ENCODE measurements at regions not wholly inside any gene's neighbourhood (a gene's known extent, or its start where the extent isn't known, plus 50 kb on each side); places are given as distances from the start of the nearest gene placed in this dataset.

DNA sequence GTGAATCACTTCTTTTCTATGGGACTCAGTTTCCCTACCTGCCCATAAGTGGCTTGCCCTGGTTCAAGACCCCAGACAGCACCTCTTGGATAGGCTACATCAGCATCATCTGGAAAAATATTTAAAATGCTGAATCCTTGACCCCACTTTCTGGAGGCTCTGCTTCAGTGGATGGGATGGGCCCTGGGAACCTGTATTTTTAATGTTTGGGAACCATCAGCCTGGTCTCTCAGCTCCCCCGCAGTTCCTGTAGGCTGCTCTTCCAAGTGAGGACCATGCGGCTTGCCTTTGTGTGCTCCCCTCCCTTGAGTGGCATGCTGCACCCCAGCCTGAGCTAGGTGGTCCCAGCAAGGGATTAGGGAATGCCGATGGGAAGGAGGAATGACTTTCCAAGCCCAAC is 68.3 kb upstream of the CRHR1 start:
- H3K27me3 ChIP-seq (ENCODE audit: control insufficient read depth, insufficient read depth, low read length), result peaks cover 11% of the 10 kb centered on the region

DNA sequence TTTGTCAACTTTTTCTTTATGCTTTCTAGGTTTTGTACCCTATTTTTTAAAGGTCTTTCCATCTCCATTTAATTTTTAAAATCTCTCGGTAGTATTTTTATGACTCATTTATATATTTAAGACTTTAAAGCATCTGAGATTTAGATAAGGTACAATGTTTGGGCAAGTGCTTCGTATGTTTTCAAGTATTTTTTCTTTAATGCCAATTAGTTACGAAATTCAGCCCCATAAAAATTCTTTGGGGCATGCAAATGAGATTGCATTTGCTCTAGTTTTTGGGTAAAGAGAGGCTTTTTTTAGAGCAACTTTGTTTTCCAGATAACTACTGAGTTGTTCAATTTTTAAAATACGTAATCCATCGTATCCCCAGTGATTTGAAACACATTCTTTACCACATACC is 65.3 kb upstream of the CRHR1 start:
- H3K27ac ChIP-seq (ENCODE audit: low read length), result no peak overlapping the region
- H3K4me3 ChIP-seq (ENCODE audit: low read length), result no peak overlapping the region
- H3K36me3 ChIP-seq (ENCODE audit: control insufficient read depth, insufficient read depth, low read length), result no peaks in the 10 kb centered on the region
- 85% methylated on average over 4 of the region's 5 CpGs for WGBS (ENCODE audit: insufficient coverage, low lambda C conversion rate)
- peaks cover 14% of the 10 kb centered on the region for H3K27me3 ChIP-seq (ENCODE audit: control insufficient read depth, insufficient read depth, low read length)
- no peaks in the 10 kb centered on the region for H3K9me3 ChIP-seq (ENCODE audit: control insufficient read depth, low read depth, low read length)
- no peaks in the 10 kb centered on the region for H3K4me1 ChIP-seq (ENCODE audit: control insufficient read depth, insufficient read depth, low read length)
- no peak for DNase-seq

More for the DNA sequence above, 68.3 kb upstream of the CRHR1 start:
- WGBS (ENCODE audit: insufficient coverage, low lambda C conversion rate), result no CpG with 5 or more reads among the region's 3 CpGs
- Histone ChIP-seq H3K27ac (ENCODE audit: low read length) (no peak overlapping the region), H3K36me3 (ENCODE audit: control insufficient read depth, insufficient read depth, low read length) (no peaks in the 10 kb centered on the region), H3K9me3 (ENCODE audit: control insufficient read depth, low read depth, low read length) (no peaks in the 10 kb centered on the region), H3K4me1 (ENCODE audit: control insufficient read depth, insufficient read depth, low read length) (no peaks in the 10 kb centered on the region), H3K4me3 (ENCODE audit: low read length) (no peak overlapping the region)
- no peak for DNase-seq

- Histone ChIP-seq H3K36me3 (ENCODE audit: control insufficient read depth, insufficient read depth, low read length) (no peaks in the 10 kb centered on the region), H3K9me3 (ENCODE audit: control insufficient read depth, low read depth, low read length) (no peaks in the 10 kb centered on the region), H3K27ac (ENCODE audit: low read length) (no peak overlapping the region), H3K27me3 (ENCODE audit: control insufficient read depth, insufficient read depth, low read length) (peaks cover 14% of the 10 kb centered on the region), H3K4me1 (ENCODE audit: control insufficient read depth, insufficient read depth, low read length) (no peaks in the 10 kb centered on the region), H3K4me3 (ENCODE audit: low read length) (no peak overlapping the region)
- no CpG with 5 or more reads among the region's 3 CpGs for WGBS (ENCODE audit: insufficient coverage, low lambda C conversion rate)
- DNase-seq, result no peak
Observed at GRCh38 chr17:45719335-45720071, 64.6 kb upstream of the CRHR1 start.

- no peaks in the 10 kb centered on the region for H3K9me3 ChIP-seq (ENCODE audit: control insufficient read depth, low read depth, low read length)
- H3K4me3 ChIP-seq (ENCODE audit: low read length), result no peak overlapping the region
- H3K36me3 ChIP-seq (ENCODE audit: control insufficient read depth, insufficient read depth, low read length), result no peaks in the 10 kb centered on the region
- no peaks in the 10 kb centered on the region for H3K4me1 ChIP-seq (ENCODE audit: control insufficient read depth, insufficient read depth, low read length)
- DNase-seq, result no peak
- H3K27me3 ChIP-seq (ENCODE audit: control insufficient read depth, insufficient read depth, low read length), result peaks cover 17% of the 10 kb centered on the region
- H3K27ac ChIP-seq (ENCODE audit: low read length), result no peak overlapping the region
- WGBS (ENCODE audit: insufficient coverage, low lambda C conversion rate), result 100% methylated on average over 1 of the region's 11 CpGs
Observed at GRCh38 chr17:45720386-45720785, 63.7 kb upstream of the CRHR1 start.

DNA sequence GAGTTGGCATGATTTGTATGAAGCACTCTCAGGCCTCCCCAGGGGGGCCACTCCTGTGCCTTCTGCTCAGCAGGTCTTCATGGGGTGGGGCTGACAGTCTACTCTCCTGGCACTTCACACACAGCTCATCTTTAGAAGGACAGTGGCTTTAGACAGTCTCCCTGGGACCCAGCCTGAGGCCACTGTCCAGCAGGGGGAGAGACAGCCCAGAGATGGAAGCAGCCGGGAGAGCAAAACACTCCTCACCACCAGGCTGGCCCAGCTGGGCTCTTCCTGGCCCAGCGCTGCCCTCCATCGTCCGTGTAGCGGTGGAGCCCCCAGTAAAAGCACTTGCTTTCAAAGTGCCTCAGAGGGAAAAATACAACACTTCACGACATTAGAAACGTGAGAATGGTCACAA is 62.0 kb upstream of the CRHR1 start:
- no peak overlapping the region for H3K27ac ChIP-seq (ENCODE audit: low read length)
- H3K4me1 ChIP-seq (ENCODE audit: control insufficient read depth, insufficient read depth, low read length), result no peaks in the 10 kb centered on the region
- DNase-seq, result no peak
- H3K36me3 ChIP-seq (ENCODE audit: control insufficient read depth, insufficient read depth, low read length), result no peaks in the 10 kb centered on the region
- no peaks in the 10 kb centered on the region for H3K9me3 ChIP-seq (ENCODE audit: control insufficient read depth, low read depth, low read length)
- no peak overlapping the region for H3K4me3 ChIP-seq (ENCODE audit: low read length)
- 80% methylated on average over 1 of the region's 7 CpGs for WGBS (ENCODE audit: insufficient coverage, low lambda C conversion rate)
- peaks cover 22% of the 10 kb centered on the region for H3K27me3 ChIP-seq (ENCODE audit: control insufficient read depth, insufficient read depth, low read length)

- no peak overlapping the region for H3K27ac ChIP-seq (ENCODE audit: low read length)
- H3K27me3 ChIP-seq (ENCODE audit: control insufficient read depth, insufficient read depth, low read length), result peaks cover 18% of the 10 kb centered on the region
- H3K4me3 ChIP-seq (ENCODE audit: low read length), result no peak overlapping the region
- H3K9me3 ChIP-seq (ENCODE audit: control insufficient read depth, low read depth, low read length), result peaks cover 10% of the 10 kb centered on the region
- H3K36me3 ChIP-seq (ENCODE audit: control insufficient read depth, insufficient read depth, low read length), result no peaks in the 10 kb centered on the region
- no CpG with 5 or more reads among the region's 5 CpGs for WGBS (ENCODE audit: insufficient coverage, low lambda C conversion rate)
- DNase-seq, result no peak
- no peaks in the 10 kb centered on the region for H3K4me1 ChIP-seq (ENCODE audit: control insufficient read depth, insufficient read depth, low read length)
Observed at GRCh38 chr17:45729294-45729907, 54.7 kb upstream of the CRHR1 start.

- no peaks in the 10 kb centered on the region for H3K36me3 ChIP-seq (ENCODE audit: control insufficient read depth, insufficient read depth, low read length)
- no CpG with 5 or more reads among the region's 2 CpGs for WGBS (ENCODE audit: insufficient coverage, low lambda C conversion rate)
- peaks cover 10% of the 10 kb centered on the region for H3K9me3 ChIP-seq (ENCODE audit: control insufficient read depth, low read depth, low read length)
- no peak for DNase-seq
- no peak overlapping the region for H3K4me3 ChIP-seq (ENCODE audit: low read length)
- H3K4me1 ChIP-seq (ENCODE audit: control insufficient read depth, insufficient read depth, low read length), result no peaks in the 10 kb centered on the region
- H3K27ac ChIP-seq (ENCODE audit: low read length), result no peak overlapping the region
- peaks cover 17% of the 10 kb centered on the region for H3K27me3 ChIP-seq (ENCODE audit: control insufficient read depth, insufficient read depth, low read length)
Observed at GRCh38 chr17:45730192-45730591, 53.9 kb upstream of the CRHR1 start.

DNA sequence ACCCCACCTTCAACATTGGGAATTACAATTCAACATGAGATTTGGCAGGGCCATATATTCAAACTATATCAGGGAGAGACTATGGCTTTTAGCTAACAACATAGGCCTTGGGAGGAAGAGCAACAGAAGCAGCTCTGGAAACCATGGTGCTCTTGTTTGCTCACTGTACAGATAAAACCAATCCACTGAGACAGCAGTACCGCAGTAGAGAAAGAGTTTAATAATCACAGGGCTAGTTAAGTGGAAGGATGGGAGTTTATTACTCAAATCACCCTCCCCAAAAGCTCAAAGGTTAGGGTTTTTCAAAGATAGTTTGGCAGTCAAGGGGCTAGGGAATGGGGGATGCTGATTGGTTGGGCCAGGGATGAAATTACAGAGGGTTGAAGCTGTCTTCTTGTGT is 52.7 kb upstream of the CRHR1 start:
- peaks cover 10% of the 10 kb centered on the region for H3K9me3 ChIP-seq (ENCODE audit: control insufficient read depth, low read depth, low read length)
- H3K36me3 ChIP-seq (ENCODE audit: control insufficient read depth, insufficient read depth, low read length), result no peaks in the 10 kb centered on the region
- peaks cover 5% of the 10 kb centered on the region for H3K27me3 ChIP-seq (ENCODE audit: control insufficient read depth, insufficient read depth, low read length)
- H3K4me3 ChIP-seq (ENCODE audit: low read length), result no peak overlapping the region
- no peak overlapping the region for H3K27ac ChIP-seq (ENCODE audit: low read length)
- DNase-seq, result no peak
- no CpG with 5 or more reads among the region's 1 CpG for WGBS (ENCODE audit: insufficient coverage, low lambda C conversion rate)
- no peaks in the 10 kb centered on the region for H3K4me1 ChIP-seq (ENCODE audit: control insufficient read depth, insufficient read depth, low read length)

DNA sequence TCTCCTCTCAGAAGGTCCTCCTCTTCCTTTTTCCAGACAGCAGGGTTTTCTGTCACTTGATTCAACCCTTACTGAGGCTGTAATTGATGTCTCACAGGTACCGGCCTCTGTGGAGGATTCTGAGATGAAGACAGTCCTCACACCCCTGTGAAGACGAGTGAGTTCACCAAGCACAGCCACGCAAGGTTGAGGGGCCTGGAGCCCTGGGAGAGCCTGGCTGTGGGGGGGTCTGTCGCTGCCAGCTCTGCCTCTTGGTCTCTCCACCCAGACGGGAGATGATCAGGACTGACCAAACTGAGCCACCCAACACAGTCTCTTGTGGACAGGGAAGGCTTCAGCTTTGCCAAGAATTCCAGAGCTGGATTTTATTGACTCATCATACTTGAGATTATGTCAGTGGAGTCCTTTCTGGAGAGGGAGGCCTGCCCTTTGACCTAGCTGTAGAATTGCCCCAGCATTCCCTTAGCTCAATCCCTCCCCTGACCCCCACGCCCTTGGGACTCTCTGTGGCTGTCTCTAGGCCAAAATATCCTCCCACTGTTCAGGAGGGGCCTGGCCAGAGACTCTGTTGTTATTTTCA is 51.1 kb upstream of the CRHR1 start:
- Histone ChIP-seq H3K4me1 (ENCODE audit: control insufficient read depth, insufficient read depth, low read length) (no peaks in the 10 kb centered on the region), H3K36me3 (ENCODE audit: control insufficient read depth, insufficient read depth, low read length) (no peaks in the 10 kb centered on the region), H3K4me3 (ENCODE audit: low read length) (no peak overlapping the region), H3K27ac (ENCODE audit: low read length) (no peak overlapping the region), H3K9me3 (ENCODE audit: control insufficient read depth, low read depth, low read length) (peaks cover 10% of the 10 kb centered on the region), H3K27me3 (ENCODE audit: control insufficient read depth, insufficient read depth, low read length) (no peaks in the 10 kb centered on the region)
- DNase-seq, result no peak
- WGBS (ENCODE audit: insufficient coverage, low lambda C conversion rate), result no CpG with 5 or more reads among the region's 6 CpGs

GRCh38 chr17:45733781-45734180 is 50.3 kb upstream of the CRHR1 start:
- Histone ChIP-seq H3K4me3 (ENCODE audit: low read length) (no peak overlapping the region), H3K27ac (ENCODE audit: low read length) (no peak overlapping the region), H3K4me1 (ENCODE audit: control insufficient read depth, insufficient read depth, low read length) (no peaks in the 10 kb centered on the region), H3K9me3 (ENCODE audit: control insufficient read depth, low read depth, low read length) (peaks cover 10% of the 10 kb centered on the region), H3K27me3 (ENCODE audit: control insufficient read depth, insufficient read depth, low read length) (no peaks in the 10 kb centered on the region), H3K36me3 (ENCODE audit: control insufficient read depth, insufficient read depth, low read length) (no peaks in the 10 kb centered on the region)
- no peak for DNase-seq
- WGBS (ENCODE audit: insufficient coverage, low lambda C conversion rate), result no CpG with 5 or more reads among the region's 2 CpGs

All from large intestine (tissue), 3 donors.